ENCODE measurements at regions not wholly inside any gene's neighbourhood (a gene's known extent, or its start where the extent isn't known, plus 50 kb on each side); places are given as distances from the start of the nearest gene placed in this dataset.

- H3K4me1 ChIP-seq (ENCODE audit: low read depth, poor library complexity, severe bottlenecking): no peaks in the 10 kb centered on the region
- H3K27me3 ChIP-seq (ENCODE audit: insufficient read depth, low read depth): no peaks in the 10 kb centered on the region
- H2AFZ ChIP-seq (ENCODE audit: low read depth): no peak overlapping the region
- H3K9ac ChIP-seq: no peak overlapping the region
- H3K4me2 ChIP-seq: no peak overlapping the region
- no peak overlapping the region for H3K27ac ChIP-seq
- no peaks in the 10 kb centered on the region for H3K79me2 ChIP-seq (ENCODE audit: insufficient read depth, low read depth)
- H3K36me3 ChIP-seq (ENCODE audit: insufficient read depth): no peaks in the 10 kb centered on the region
- TF ChIP-seq, protein P1, sequence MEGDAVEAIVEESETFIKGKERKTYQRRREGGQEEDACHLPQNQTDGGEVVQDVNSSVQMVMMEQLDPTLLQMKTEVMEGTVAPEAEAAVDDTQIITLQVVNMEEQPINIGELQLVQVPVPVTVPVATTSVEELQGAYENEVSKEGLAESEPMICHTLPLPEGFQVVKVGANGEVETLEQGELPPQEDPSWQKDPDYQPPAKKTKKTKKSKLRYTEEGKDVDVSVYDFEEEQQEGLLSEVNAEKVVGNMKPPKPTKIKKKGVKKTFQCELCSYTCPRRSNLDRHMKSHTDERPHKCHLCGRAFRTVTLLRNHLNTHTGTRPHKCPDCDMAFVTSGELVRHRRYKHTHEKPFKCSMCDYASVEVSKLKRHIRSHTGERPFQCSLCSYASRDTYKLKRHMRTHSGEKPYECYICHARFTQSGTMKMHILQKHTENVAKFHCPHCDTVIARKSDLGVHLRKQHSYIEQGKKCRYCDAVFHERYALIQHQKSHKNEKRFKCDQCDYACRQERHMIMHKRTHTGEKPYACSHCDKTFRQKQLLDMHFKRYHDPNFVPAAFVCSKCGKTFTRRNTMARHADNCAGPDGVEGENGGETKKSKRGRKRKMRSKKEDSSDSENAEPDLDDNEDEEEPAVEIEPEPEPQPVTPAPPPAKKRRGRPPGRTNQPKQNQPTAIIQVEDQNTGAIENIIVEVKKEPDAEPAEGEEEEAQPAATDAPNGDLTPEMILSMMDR (conservative IDR thresholded peaks at IDR 0.05; ENCODE audit: low read depth, low read length): no peak
- H3K4me3 ChIP-seq (IDR thresholded peaks at IDR 0.05; ENCODE audit: insufficient read depth, low read depth, low read length): no peak overlapping the region
- H4K20me1 ChIP-seq (ENCODE audit: insufficient read depth): no peaks in the 10 kb centered on the region
These were observed 199.2 kb downstream of the ACTL7B start for GRCh38 chr9:108656566-108656965.

- Histone ChIP-seq H3K27me3 (ENCODE audit: insufficient read depth, low read depth) (no peaks in the 10 kb centered on the region), H3K4me1 (ENCODE audit: low read depth, poor library complexity, severe bottlenecking) (no peaks in the 10 kb centered on the region), H3K79me2 (ENCODE audit: insufficient read depth, low read depth) (no peaks in the 10 kb centered on the region), H3K27ac (no peak overlapping the region), H2AFZ (ENCODE audit: low read depth) (no peak overlapping the region), H4K20me1 (ENCODE audit: insufficient read depth) (no peaks in the 10 kb centered on the region), H3K4me3 (IDR thresholded peaks at IDR 0.05; ENCODE audit: insufficient read depth, low read depth, low read length) (no peak overlapping the region), H3K9ac (no peak overlapping the region), H3K36me3 (ENCODE audit: insufficient read depth) (no peaks in the 10 kb centered on the region), H3K4me2 (no peak overlapping the region)
- TF ChIP-seq, protein P1 (conservative IDR thresholded peaks at IDR 0.05; ENCODE audit: low read depth, low read length): no peak
These were observed 200.0 kb downstream of the ACTL7B start for GRCh38 chr9:108655818-108656217.

DNA sequence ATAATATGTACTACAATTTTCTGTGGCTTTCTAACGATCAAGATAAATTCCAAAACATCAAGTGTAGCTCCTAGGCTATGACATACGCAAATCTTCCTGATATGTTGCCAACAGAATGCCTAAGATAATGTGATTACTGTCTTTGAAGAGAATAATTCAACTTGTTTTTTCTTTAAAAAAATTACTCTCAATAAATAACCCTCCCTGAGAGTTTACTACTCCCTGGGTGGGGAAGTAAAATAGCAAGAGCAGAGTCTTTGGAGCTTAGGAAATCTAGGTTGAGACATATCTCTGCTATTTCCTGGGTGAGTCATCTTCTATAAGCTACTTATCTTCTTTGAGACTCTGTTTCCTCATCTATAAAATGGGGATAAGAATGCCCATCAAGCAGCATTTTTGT is 201.2 kb downstream of the ACTL7B start:
- no peak overlapping the region for H3K4me3 ChIP-seq (IDR thresholded peaks at IDR 0.05; ENCODE audit: insufficient read depth, low read depth, low read length)
- TF ChIP-seq, protein P1 (conservative IDR thresholded peaks at IDR 0.05; ENCODE audit: low read depth, low read length): no peak
- H3K4me2 ChIP-seq: no peak overlapping the region

DNA sequence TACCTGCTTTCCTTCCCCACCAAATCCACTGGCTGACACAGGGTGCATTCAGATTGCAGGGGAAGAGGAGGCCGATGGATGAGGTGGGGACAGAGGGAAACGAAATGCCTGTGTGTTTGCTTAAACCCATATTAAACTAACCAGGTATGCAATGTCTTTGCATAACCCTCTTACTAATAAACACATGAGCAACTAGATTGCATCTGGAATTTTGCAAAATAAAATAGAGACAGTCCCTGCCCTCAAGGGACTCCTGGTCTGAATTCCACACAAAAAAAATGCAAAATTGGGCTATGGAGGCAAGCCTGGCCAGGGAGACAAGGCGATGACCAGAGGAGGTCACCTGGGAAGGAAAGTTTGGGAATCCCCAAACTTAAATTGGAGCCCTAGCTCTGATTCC is 202.9 kb downstream of the ACTL7B start:
- TF ChIP-seq, protein P1 (conservative IDR thresholded peaks at IDR 0.05; ENCODE audit: low read depth, low read length): no peak
- Histone ChIP-seq H3K27me3 (ENCODE audit: insufficient read depth, low read depth) (no peaks in the 10 kb centered on the region), H4K20me1 (ENCODE audit: insufficient read depth) (no peaks in the 10 kb centered on the region), H3K4me2 (no peak overlapping the region), H3K4me1 (ENCODE audit: low read depth, poor library complexity, severe bottlenecking) (no peaks in the 10 kb centered on the region), H3K36me3 (ENCODE audit: insufficient read depth) (no peaks in the 10 kb centered on the region), H3K27ac (no peak overlapping the region), H3K9ac (no peak overlapping the region), H3K4me3 (IDR thresholded peaks at IDR 0.05; ENCODE audit: insufficient read depth, low read depth, low read length) (no peak overlapping the region), H3K79me2 (ENCODE audit: insufficient read depth, low read depth) (no peaks in the 10 kb centered on the region), H2AFZ (ENCODE audit: low read depth) (no peak overlapping the region)

More for the DNA sequence above, 201.2 kb downstream of the ACTL7B start:
- Histone ChIP-seq H2AFZ (ENCODE audit: low read depth) (no peak overlapping the region), H3K79me2 (ENCODE audit: insufficient read depth, low read depth) (no peaks in the 10 kb centered on the region), H3K4me1 (ENCODE audit: low read depth, poor library complexity, severe bottlenecking) (no peaks in the 10 kb centered on the region), H3K9ac (no peak overlapping the region), H3K27ac (no peak overlapping the region), H3K27me3 (ENCODE audit: insufficient read depth, low read depth) (no peaks in the 10 kb centered on the region), H3K36me3 (ENCODE audit: insufficient read depth) (no peaks in the 10 kb centered on the region), H4K20me1 (ENCODE audit: insufficient read depth) (no peaks in the 10 kb centered on the region)

All from KMS-11 (cell line).